ENCODE measurements at regions not wholly inside any gene's neighbourhood (a gene's known extent, or its start where the extent isn't known, plus 50 kb on each side); places are given as distances from the start of the nearest gene placed in this dataset.

- TF ChIP-seq CTCF (IDR thresholded peaks at IDR 0.05; ENCODE audit: borderline replicate concordance, extremely low read depth, low read length, poor library complexity, severe bottlenecking) (no peak), EZH2 (IDR thresholded peaks at IDR 0.05; ENCODE audit: borderline replicate concordance, low read depth, low read length, severe bottlenecking) (no peak)
Measured at GRCh38 chr20:12555369-12555768, 453.4 kb upstream of the SPTLC3 start.
